Transverse colon (tissue), 3 donors: ENCODE measurements at regions not wholly inside any gene's neighbourhood (a gene's known extent, or its start where the extent isn't known, plus 50 kb on each side); places are given as distances from the start of the nearest gene placed in this dataset.

Source experiments
- CTCF ChIP-seq, 5 experiments: fragments of 200-600 bp in 3 of 5; fragments of 450-650 bp in 2 of 5; sonication (generic) in 3 of 5; IDR thresholded peaks; 1 replicate in 2 of 5; 2 replicates in 3 of 5; pipeline ENCODE4 v1.5.1; 2016 to 2017; ENCODE audit warnings: antibody characterized with exemption in 5 of 5, inconsistent platforms in 3 of 5, mild to moderate bottlenecking in 2 of 5, moderate library complexity in 1 of 5
- EP300 ChIP-seq: sonication (generic); formaldehyde crosslinking; IDR thresholded peaks from one replicate; pipeline ENCODE4 v1.6.1; 2017; ENCODE audit warnings: antibody characterized with exemption, low read depth
- POLR2A ChIP-seq: fragments of 450-650 bp; IDR thresholded peaks from one replicate; pipeline ENCODE4 v1.6.1; 2016; ENCODE audit warnings: antibody characterized with exemption, mild to moderate bottlenecking, moderate library complexity

- no peak for TF ChIP-seq EP300
- no peak for TF ChIP-seq POLR2A
- no peak for TF ChIP-seq CTCF (IDR thresholded peaks at IDR 0.05)
Observed at GRCh38 chr2:104384961-104385360, 469.0 kb upstream of the POU3F3 start.
